ENCODE measurements at regions not wholly inside any gene's neighbourhood (a gene's known extent, or its start where the extent isn't known, plus 50 kb on each side); places are given as distances from the start of the nearest gene placed in this dataset.
"Not testable (repeated sequence)": the region's sequence is repeated elsewhere in the genome, so short reads cannot be mapped to it uniquely, and the experiment has no call there.

DNA sequence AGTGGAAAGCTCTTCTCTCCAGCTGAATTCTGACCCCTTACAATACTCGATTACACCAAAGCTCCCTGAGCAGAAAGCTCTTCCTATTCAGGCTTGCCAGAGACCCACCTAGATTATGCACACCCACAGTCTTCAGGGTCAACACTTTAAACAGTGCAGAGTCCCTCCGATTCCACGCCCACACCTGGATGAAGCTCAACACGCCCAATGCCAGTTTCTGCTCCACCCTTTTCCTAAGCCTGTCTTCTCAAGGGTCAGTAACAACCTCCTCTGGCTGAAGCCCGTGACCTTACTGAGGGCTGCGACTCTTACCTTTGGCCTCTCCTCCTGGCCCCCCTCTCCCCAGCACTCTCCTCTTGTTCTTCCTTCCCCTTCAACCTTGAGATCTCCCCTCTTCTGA, 492.0 kb upstream of the SALL3 start:
- Mint-ChIP-seq H3K27me3 (ENCODE audit: low read depth) (no peaks in the 10 kb centered on the region), H3K4me3 (no peak overlapping the region), H3K36me3 (ENCODE audit: low read depth) (no peaks in the 10 kb centered on the region), H3K27ac (no peak overlapping the region), H3K9me3 (peaks cover 29% of the 10 kb centered on the region), H3K4me1 (ENCODE audit: low read depth) (no peaks in the 10 kb centered on the region)
- no peak for DNase-seq (ENCODE audit: low spot score)

DNA sequence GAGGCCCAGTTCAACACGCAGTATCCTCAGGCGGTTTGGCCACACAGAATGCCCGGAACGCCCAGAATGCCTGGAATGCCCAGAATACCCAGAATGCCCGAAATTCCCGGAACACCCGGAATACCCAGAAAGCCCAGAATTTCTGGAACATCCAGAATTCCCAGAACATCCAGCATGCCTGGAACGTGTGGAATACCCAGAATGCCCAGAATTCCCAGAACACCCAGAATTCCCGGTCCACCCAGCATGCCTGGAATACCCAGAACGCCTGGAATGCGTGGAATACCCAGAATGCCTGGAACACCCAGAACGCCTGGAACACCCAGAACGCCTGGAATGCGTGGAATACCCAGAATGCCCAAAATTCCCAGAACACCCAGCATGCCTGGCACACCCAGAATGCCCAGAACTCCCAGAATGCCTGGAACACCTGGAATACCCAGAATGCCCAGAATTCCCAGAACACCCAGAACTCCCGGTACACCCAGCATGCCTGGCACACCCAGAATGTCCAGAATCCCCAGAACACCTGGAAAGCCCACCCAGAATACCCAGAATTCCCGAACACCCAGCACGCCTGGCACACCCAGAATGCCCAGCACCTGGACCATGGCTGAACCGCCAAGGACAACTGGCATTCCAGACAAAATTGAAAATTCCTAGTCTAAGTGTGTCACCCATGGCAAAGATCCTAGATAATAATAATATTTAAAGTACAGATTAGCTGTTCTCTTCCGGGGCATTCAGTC, 487.4 kb upstream of the SALL3 start:
- no peak overlapping the region for H3K4me3 Mint-ChIP-seq
- H3K27me3 Mint-ChIP-seq (ENCODE audit: low read depth), result no peaks in the 10 kb centered on the region
- H3K9me3 Mint-ChIP-seq, result peaks cover 43% of the 10 kb centered on the region
- H3K4me1 Mint-ChIP-seq (ENCODE audit: low read depth), result no peaks in the 10 kb centered on the region
- no peak overlapping the region for H3K27ac Mint-ChIP-seq
- H3K36me3 Mint-ChIP-seq (ENCODE audit: low read depth), result peaks cover 2% of the 10 kb centered on the region
- no peak for DNase-seq (ENCODE audit: low spot score)

DNA sequence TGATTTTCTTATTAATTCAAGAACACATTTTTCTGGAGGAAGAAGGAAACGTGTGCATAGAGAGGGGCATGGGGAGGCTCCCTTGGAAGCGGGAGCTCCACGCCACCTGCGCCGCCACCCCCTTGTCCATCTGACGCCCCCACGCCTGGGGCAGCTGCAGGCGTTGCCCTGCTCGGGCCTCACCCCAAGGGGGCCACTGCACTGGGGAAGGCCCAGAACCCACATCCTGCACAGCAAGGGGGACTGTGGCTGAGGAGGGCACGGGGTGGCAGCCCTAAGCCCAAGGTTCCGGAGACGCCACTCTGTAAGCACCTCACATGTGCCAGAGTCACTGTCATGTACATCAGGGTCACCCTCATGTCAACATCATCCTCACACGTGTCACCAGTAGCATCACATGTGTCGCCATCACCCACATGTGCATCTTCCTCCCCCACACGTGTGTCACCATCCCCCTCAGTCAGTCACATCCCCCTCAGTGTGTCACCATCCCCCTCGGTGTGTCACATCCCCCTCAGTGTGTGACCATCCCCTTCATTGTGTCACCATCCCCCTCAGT, 486.7 kb upstream of the SALL3 start:
- Mint-ChIP-seq H3K36me3 (ENCODE audit: low read depth) (peaks cover 2% of the 10 kb centered on the region), H3K27me3 (ENCODE audit: low read depth) (no peaks in the 10 kb centered on the region), H3K9me3 (peaks cover 37% of the 10 kb centered on the region), H3K27ac (no peak overlapping the region), H3K4me1 (ENCODE audit: low read depth) (no peaks in the 10 kb centered on the region), H3K4me3 (no peak overlapping the region)
- no peak for DNase-seq (ENCODE audit: low spot score)

DNA sequence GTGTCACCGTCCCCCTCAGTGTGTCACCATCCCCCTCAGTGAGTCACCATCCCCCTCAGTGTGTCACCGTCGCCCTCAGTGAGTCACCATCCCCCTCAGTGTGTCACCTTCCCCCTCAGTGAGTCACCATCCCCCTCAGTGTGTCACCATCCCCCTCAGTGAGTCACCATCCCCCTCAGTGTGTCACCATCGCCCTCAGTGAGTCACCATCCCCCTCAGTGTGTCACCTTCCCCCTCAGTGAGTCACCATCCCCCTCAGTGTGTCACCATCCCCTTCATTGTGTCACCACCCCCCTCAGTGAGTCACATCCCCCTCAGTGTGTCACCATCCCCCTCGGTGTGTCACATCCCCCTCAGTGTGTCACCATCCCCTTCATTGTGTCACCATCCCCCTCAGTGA, 486.1 kb upstream of the SALL3 start:
- H3K9me3 Mint-ChIP-seq, result peaks cover 31% of the 10 kb centered on the region
- H3K36me3 Mint-ChIP-seq (ENCODE audit: low read depth); DNase-seq (ENCODE audit: low spot score); H3K27ac Mint-ChIP-seq; H3K27me3 Mint-ChIP-seq (ENCODE audit: low read depth); H3K4me1 Mint-ChIP-seq (ENCODE audit: low read depth); H3K4me3 Mint-ChIP-seq: not testable (repeated sequence)

DNA sequence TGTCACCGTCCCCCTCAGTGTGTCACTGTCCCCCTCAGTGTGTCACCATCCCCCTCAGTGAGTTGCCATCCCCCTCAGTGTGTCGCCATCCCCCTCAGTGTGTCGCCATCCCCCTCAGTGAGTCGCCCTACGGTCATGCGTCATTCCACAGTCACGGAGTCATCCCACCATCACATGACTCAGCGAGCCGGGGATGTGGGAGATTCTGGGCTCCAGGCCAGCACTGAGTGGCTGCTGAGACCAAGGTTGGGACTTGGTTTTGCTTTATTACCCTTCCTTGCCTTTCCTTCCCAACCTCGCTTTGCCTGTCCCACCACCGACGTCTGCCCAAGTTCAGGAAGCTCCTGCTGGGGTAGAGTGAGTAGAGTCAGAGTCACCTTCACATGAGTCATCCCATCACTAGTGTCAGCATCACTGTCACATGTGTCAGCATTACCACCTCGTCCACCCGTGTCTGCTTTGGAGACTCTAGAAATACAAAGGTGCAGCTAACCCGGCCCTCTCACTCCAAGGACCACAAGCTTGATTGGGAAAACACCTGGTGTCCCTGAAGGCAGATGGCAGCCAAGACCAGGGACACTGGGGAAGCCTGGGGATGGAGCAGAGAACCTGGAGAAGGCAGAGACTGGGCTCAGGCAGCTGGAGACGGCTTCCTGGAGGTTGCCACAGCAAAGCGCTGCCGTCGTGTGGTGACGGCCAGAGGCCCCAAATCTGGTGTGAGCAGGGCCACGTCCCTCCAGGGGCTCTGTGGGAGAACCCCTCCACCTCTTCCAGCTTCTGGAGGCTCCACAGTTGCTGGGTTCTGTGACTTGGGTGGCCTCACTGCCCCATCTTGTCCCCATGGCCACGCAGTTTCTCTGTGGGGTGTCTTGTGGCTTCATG, 485.2 kb upstream of the SALL3 start:
- H3K27ac Mint-ChIP-seq, result no peak overlapping the region

DNA sequence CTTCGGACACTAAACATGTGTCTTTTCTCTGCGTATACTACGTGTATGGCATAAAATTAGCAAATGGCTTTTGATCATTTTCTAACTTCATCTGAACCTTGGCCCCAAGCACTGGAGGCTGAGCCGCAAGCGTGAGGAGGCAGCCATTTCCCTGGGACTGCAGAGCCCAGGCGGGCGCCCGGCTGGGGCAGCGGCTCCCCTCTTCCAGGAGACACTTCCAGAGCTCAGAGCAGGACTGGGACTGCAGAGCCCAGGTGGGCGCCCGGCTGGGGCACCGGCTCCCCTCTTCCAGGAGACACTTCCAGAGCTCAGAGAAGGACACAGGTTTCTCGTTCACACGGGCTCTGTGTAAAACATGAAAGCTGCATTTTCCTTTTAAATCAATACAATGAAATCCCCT, 484.1 kb upstream of the SALL3 start:
- Mint-ChIP-seq H3K27me3 (ENCODE audit: low read depth) (no peaks in the 10 kb centered on the region), H3K4me3 (no peak overlapping the region), H3K36me3 (ENCODE audit: low read depth) (peaks cover 2% of the 10 kb centered on the region), H3K27ac (no peak overlapping the region), H3K9me3 (peaks cover 25% of the 10 kb centered on the region), H3K4me1 (ENCODE audit: low read depth) (no peaks in the 10 kb centered on the region)
- no peak for DNase-seq (ENCODE audit: low spot score)

More for the DNA sequence above, 485.2 kb upstream of the SALL3 start:
- H3K4me3 Mint-ChIP-seq, result no peak overlapping the region
- H3K36me3 Mint-ChIP-seq (ENCODE audit: low read depth), result peaks cover 2% of the 10 kb centered on the region
- peaks cover 28% of the 10 kb centered on the region for H3K9me3 Mint-ChIP-seq
- no peak for DNase-seq (ENCODE audit: low spot score)
- H3K27me3 Mint-ChIP-seq (ENCODE audit: low read depth), result no peaks in the 10 kb centered on the region
- no peaks in the 10 kb centered on the region for H3K4me1 Mint-ChIP-seq (ENCODE audit: low read depth)

DNA sequence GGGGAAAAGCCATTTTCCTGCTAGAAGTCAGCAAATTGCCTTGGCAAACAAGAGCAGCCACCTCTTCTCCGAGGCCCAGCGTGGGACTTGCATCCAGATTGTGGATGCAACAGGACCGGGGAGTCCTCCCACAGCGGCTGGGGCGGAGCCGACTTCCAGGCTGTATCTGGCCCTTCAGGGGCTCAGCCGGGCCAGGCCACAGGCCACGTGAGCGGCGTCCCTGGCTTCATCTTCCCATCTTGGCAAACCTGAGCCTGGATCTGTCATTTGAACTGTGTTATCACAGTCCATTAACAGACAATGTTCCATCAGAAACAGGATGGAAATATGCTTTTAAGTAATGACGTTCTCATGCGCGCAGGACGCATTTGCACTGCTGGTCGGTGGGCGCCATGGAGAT, 483.5 kb upstream of the SALL3 start:
- Mint-ChIP-seq H3K27me3 (ENCODE audit: low read depth) (no peaks in the 10 kb centered on the region), H3K4me3 (no peak overlapping the region), H3K27ac (no peak overlapping the region), H3K4me1 (ENCODE audit: low read depth) (no peaks in the 10 kb centered on the region), H3K9me3 (peaks cover 19% of the 10 kb centered on the region), H3K36me3 (ENCODE audit: low read depth) (peaks cover 2% of the 10 kb centered on the region)
- no peak for DNase-seq (ENCODE audit: low spot score)

DNA sequence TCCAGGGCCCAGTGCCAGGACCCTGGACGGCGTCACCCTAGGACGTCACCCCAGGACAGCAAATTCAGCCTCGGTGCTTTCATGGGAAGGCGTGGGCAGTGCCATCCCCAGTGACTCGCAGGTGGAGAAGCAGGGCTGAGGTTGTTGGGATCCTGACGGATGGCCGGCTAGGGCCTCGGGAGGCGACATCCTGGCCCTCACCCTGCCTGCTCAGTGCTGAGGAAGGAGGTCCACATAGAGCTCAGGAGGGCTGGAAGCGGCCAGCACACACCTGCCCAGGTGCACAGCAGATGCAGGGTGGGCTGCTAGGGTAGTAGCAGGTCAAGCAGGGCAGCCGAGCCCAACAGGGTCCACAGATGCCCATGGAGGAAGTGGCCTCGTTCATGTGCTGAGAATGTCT, 482.0 kb upstream of the SALL3 start:
- no peak overlapping the region for H3K4me3 Mint-ChIP-seq
- no peaks in the 10 kb centered on the region for H3K27me3 Mint-ChIP-seq (ENCODE audit: low read depth)
- H3K27ac Mint-ChIP-seq, result no peak overlapping the region
- H3K4me1 Mint-ChIP-seq (ENCODE audit: low read depth), result no peaks in the 10 kb centered on the region
- peaks cover 14% of the 10 kb centered on the region for H3K9me3 Mint-ChIP-seq
- no peak for DNase-seq (ENCODE audit: low spot score)
- H3K36me3 Mint-ChIP-seq (ENCODE audit: low read depth), result peaks cover 2% of the 10 kb centered on the region

DNA sequence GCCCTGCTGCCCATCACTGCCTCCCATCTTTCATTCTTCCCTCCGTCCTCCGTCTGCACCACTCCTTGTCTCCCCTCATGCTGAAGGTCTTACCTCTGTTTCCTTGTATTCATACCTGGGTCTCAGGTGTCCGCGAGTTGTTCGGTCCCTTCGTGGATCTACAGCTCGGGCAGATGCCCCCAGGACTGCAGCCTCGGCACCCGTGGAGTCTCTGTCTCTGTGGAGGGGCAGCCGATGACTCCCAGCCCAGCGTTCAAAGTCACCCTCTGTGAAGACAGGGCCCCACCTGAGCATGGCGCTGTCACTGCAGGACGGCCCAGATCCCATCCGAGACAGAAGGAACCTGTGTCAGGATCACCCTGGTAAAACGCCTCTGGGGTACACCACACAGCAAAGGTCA, 480.0 kb upstream of the SALL3 start:
- no peaks in the 10 kb centered on the region for H3K4me1 Mint-ChIP-seq (ENCODE audit: low read depth)
- no peak overlapping the region for H3K4me3 Mint-ChIP-seq
- DNase-seq (ENCODE audit: low spot score), result no peak
- H3K36me3 Mint-ChIP-seq (ENCODE audit: low read depth), result no peaks in the 10 kb centered on the region
- H3K27me3 Mint-ChIP-seq (ENCODE audit: low read depth), result no peaks in the 10 kb centered on the region
- no peak overlapping the region for H3K27ac Mint-ChIP-seq
- H3K9me3 Mint-ChIP-seq, result peaks cover 6% of the 10 kb centered on the region

DNA sequence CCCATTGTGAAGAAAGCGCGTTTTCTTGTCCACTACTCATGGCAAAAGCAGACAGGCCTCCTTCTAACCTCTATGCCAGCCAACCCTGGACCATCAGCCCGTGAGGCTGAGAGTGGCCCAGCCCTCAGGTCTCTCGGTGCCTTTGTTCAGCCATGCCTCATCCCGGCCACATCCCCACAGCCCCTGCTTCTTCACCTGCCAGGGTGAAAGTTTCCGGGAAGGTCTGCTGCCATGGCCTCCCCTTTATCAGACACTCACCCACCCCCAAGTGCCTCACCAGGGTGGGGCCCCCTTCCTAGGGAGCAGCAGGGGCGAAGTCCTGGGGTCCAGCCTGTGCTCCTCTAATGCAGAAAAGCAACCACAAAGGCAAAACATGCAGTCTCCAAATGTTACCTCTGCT, 478.4 kb upstream of the SALL3 start:
- Mint-ChIP-seq H3K27ac (no peak overlapping the region), H3K4me3 (no peak overlapping the region), H3K27me3 (ENCODE audit: low read depth) (no peaks in the 10 kb centered on the region), H3K9me3 (peaks cover 3% of the 10 kb centered on the region), H3K36me3 (ENCODE audit: low read depth) (no peaks in the 10 kb centered on the region), H3K4me1 (ENCODE audit: low read depth) (no peaks in the 10 kb centered on the region)
- no peak for DNase-seq (ENCODE audit: low spot score)

DNA sequence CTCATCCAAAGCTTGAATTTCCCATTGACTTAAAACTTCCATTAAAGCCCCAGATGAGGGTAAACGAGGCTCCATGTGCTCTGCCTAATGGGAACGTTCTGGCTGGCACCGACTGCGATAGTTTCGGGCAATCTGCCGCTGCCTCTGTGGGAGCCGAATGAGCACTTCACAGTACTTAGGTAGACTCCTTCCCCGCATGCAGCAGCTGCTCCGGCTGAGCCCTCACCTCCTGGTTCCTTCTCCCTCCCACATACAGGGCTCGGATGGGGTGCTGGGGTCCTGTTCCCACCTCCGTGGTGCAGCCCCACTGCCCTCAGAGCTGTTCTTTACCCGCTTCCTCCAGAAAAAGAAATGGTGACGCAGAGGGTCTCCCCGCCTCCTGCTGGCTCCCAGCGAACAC, 476.5 kb upstream of the SALL3 start:
- no peak overlapping the region for H3K27ac Mint-ChIP-seq
- DNase-seq (ENCODE audit: low spot score), result no peak
- H3K4me1 Mint-ChIP-seq (ENCODE audit: low read depth), result no peaks in the 10 kb centered on the region
- H3K9me3 Mint-ChIP-seq, result peaks cover 3% of the 10 kb centered on the region
- no peaks in the 10 kb centered on the region for H3K27me3 Mint-ChIP-seq (ENCODE audit: low read depth)
- H3K4me3 Mint-ChIP-seq, result no peak overlapping the region
- no peaks in the 10 kb centered on the region for H3K36me3 Mint-ChIP-seq (ENCODE audit: low read depth)

DNA sequence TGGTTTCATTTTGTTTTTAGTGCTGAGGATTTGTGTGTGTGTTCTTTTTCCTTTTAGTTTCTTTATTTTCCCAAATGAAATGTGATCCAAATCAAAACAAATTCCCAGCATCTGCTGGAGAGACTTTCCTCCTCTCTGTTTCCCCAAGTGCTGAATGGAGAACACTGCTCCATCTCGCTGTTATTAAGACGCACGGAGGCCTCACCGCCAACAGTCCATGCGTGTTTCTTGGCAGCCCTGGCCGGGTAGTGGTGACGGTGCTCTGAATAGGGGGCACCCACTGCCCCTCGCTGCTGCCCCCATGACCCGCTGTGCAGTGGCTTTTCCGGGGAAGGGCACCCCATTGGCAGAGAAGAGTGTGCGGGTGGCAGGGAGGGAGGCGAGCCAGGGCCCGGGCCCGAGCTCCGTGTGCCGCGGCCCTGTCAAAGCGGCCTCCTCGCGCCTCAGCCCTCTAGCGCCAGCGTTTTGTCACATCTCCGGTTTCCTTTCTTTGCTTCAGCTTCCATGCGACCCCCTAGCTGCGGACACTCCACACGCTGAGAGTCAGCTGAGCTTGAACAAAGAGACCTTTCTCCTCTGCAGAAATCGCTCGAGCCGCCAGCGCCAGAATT, 473.7 kb upstream of the SALL3 start:
- Mint-ChIP-seq H3K36me3 (ENCODE audit: low read depth) (no peaks in the 10 kb centered on the region), H3K4me3 (no peak overlapping the region), H3K4me1 (ENCODE audit: low read depth) (no peaks in the 10 kb centered on the region), H3K9me3 (peaks cover 6% of the 10 kb centered on the region), H3K27me3 (ENCODE audit: low read depth) (no peaks in the 10 kb centered on the region), H3K27ac (no peak overlapping the region)
- DNase-seq (ENCODE audit: low spot score), result no peak

DNA sequence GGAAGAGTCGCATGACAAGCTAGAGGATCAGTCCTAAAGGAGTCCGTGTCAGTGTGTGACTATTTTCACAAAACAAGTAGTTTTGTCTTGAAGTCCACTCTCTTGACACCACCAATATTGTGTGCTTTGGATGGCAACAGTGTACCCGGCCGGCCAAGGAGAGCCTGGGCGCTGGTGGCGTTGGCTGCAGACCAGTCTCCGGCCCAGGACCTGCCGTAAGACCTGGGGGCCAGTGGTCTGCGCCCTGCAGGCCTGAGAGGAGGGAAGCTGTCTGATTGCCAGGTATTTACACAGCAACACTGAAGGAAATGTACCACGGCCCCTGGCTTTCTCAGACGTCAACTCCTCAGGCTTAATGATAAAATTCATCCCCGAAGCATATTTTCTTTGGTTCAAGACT, 472.4 kb upstream of the SALL3 start:
- H3K4me1 Mint-ChIP-seq (ENCODE audit: low read depth), result no peaks in the 10 kb centered on the region
- H3K9me3 Mint-ChIP-seq, result peaks cover 6% of the 10 kb centered on the region
- H3K36me3 Mint-ChIP-seq (ENCODE audit: low read depth), result no peaks in the 10 kb centered on the region
- H3K27ac Mint-ChIP-seq, result no peak overlapping the region
- H3K4me3 Mint-ChIP-seq, result no peak overlapping the region
- H3K27me3 Mint-ChIP-seq (ENCODE audit: low read depth), result no peaks in the 10 kb centered on the region
- DNase-seq (ENCODE audit: low spot score), result no peak

DNA sequence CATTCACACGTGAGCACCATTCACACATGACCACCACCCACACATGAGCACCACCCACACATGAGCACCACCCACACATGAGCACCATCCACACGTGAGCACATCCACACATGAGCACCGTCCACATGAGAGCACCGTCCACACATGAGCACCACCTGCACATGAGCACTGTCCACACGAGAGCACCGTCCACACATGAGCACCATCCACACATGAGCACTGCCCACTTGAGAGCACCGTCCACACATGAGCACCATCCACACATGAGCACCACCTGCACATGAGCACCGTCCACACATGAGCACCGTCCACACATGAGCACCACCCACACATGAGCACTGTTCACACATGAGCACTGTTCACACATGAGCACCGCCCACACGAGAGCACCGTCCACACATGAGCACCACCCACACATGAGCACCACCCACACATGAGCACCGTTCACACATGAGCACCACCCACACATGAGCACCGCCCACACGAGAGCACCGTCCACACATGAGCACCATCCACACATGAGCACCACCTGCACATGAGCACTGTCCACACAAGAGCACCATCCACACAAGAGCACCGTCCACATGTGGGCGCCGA, 471.3 kb upstream of the SALL3 start:
- H3K27ac Mint-ChIP-seq; H3K36me3 Mint-ChIP-seq (ENCODE audit: low read depth); H3K27me3 Mint-ChIP-seq (ENCODE audit: low read depth); H3K4me1 Mint-ChIP-seq (ENCODE audit: low read depth); H3K4me3 Mint-ChIP-seq; H3K9me3 Mint-ChIP-seq; DNase-seq (ENCODE audit: low spot score): not testable (repeated sequence)
